ENCODE measurements at regions not wholly inside any gene's neighbourhood (a gene's known extent, or its start where the extent isn't known, plus 50 kb on each side); places are given as distances from the start of the nearest gene placed in this dataset.
"Not testable (repeated sequence)": the region's sequence is repeated elsewhere in the genome, so short reads cannot be mapped to it uniquely, and the experiment has no call there.

GRCh38 chr4:77510367-77510766, 95.3 kb upstream of the CXCL13 start:
- H3K36me3 Mint-ChIP-seq: no peaks in the 10 kb centered on the region
- H3K9me3 Mint-ChIP-seq: no peaks in the 10 kb centered on the region
- no peaks in the 10 kb centered on the region for H3K4me1 Mint-ChIP-seq
- H3K4me3 Mint-ChIP-seq: no peak overlapping the region
- DNase-seq (ENCODE audit: low spot score in 2 of 2, unreplicated experiment in 2 of 2): no peak
- peaks cover 21% of the 10 kb centered on the region for H3K27me3 Mint-ChIP-seq (ENCODE audit: low read depth)
- no peak overlapping the region for H3K27ac Mint-ChIP-seq
- TF ChIP-seq CTCF (IDR thresholded peaks at IDR 0.05; ENCODE audit: unreplicated experiment): no peak

GRCh38 chr4:77525538-77525937, 80.1 kb upstream of the CXCL13 start:
- no peak overlapping the region for H3K4me3 Mint-ChIP-seq
- no peak overlapping the region for H3K27ac Mint-ChIP-seq
- peaks cover 25% of the 10 kb centered on the region for H3K9me3 Mint-ChIP-seq
- DNase-seq (ENCODE audit: low spot score in 2 of 2, unreplicated experiment in 2 of 2): no peak
- H3K4me1 Mint-ChIP-seq: no peaks in the 10 kb centered on the region
- H3K36me3 Mint-ChIP-seq: no peaks in the 10 kb centered on the region
- no peak for TF ChIP-seq CTCF (IDR thresholded peaks at IDR 0.05; ENCODE audit: unreplicated experiment)
- H3K27me3 Mint-ChIP-seq (ENCODE audit: low read depth): peaks cover 8% of the 10 kb centered on the region

GRCh38 chr4:77527900-77528299, 77.7 kb upstream of the CXCL13 start:
- H3K9me3 Mint-ChIP-seq: peaks cover 15% of the 10 kb centered on the region
- H3K27ac Mint-ChIP-seq; DNase-seq (ENCODE audit: low spot score in 2 of 2, unreplicated experiment in 2 of 2); H3K4me1 Mint-ChIP-seq; H3K36me3 Mint-ChIP-seq; H3K27me3 Mint-ChIP-seq (ENCODE audit: low read depth); H3K4me3 Mint-ChIP-seq: not testable (repeated sequence)

- no peak for TF ChIP-seq CTCF (IDR thresholded peaks at IDR 0.05; ENCODE audit: unreplicated experiment)
- no peak overlapping the region for H3K4me3 Mint-ChIP-seq
- H3K4me1 Mint-ChIP-seq: no peaks in the 10 kb centered on the region
- H3K27me3 Mint-ChIP-seq (ENCODE audit: low read depth): peaks cover 15% of the 10 kb centered on the region
- no peak overlapping the region for H3K27ac Mint-ChIP-seq
- DNase-seq (ENCODE audit: low spot score in 2 of 2, unreplicated experiment in 2 of 2): no peak
- H3K36me3 Mint-ChIP-seq: peaks cover 2% of the 10 kb centered on the region
- peaks cover 25% of the 10 kb centered on the region for H3K9me3 Mint-ChIP-seq
These were observed 67.5 kb upstream of the CXCL13 start for GRCh38 chr4:77538144-77538543.

GRCh38 chr4:77538574-77539157, 67.0 kb upstream of the CXCL13 start:
- Mint-ChIP-seq H3K9me3 (peaks cover 28% of the 10 kb centered on the region), H3K36me3 (peaks cover 2% of the 10 kb centered on the region), H3K4me3 (no peak overlapping the region), H3K4me1 (no peaks in the 10 kb centered on the region), H3K27me3 (ENCODE audit: low read depth) (peaks cover 15% of the 10 kb centered on the region), H3K27ac (no peak overlapping the region)
- no peak for DNase-seq (ENCODE audit: low spot score in 2 of 2, unreplicated experiment in 2 of 2)
- TF ChIP-seq CTCF (IDR thresholded peaks at IDR 0.05; ENCODE audit: unreplicated experiment): no peak

Data from mesothelial cell of epicardium (in vitro differentiated cells).